OCI-LY1 (cell line): ENCODE measurements at regions not wholly inside any gene's neighbourhood (a gene's known extent, or its start where the extent isn't known, plus 50 kb on each side); places are given as distances from the start of the nearest gene placed in this dataset.

Experiments used
- CTCF ChIP-seq: fragments of 200-600 bp; sonication (generic), shearing (Covaris generic); IDR thresholded peaks from 2 replicates; pipeline ENCODE4 v1.5.1; 2017; ENCODE audit warnings: mild to moderate bottlenecking, antibody characterized with exemption, low read length, moderate library complexity, mixed read lengths
- EZH2 ChIP-seq: fragments of 200-600 bp; sonication (generic), shearing (Covaris generic); IDR thresholded peaks from 2 replicates; pipeline ENCODE4 v1.8.0; 2017; ENCODE audit warnings: borderline replicate concordance, mixed run types, mild to moderate bottlenecking, antibody characterized with exemption, low read length, moderate library complexity, mixed read lengths

GRCh38 chr7:116153050-116153449, 57.3 kb upstream of the TES start:
- TF ChIP-seq CTCF (no peak), EZH2 (no peak)
